HAP-1 (cell line): ENCODE measurements at regions not wholly inside any gene's neighbourhood (a gene's known extent, or its start where the extent isn't known, plus 50 kb on each side); places are given as distances from the start of the nearest gene placed in this dataset.

Experiments used
- DNase-seq, 2 experiments: peaks; one replicate each; pipeline ENCODE4 v3.0.0-alpha.2; 2016 to 2020; ENCODE audit warnings: low spot score in 2 of 2
- H3K27me3 ChIP-seq: fragments of 250-450 bp; sonication (Bioruptor Pico); 2 replicates; pipeline ENCODE4 v1.5.1; 2020; ENCODE audit warnings: low read depth, mild to moderate bottlenecking, moderate library complexity
- H3K36me3 ChIP-seq: fragments of 250-450 bp; sonication (Bioruptor Pico); replicated peaks from 2 replicates; pipeline ENCODE4 v1.5.1; 2020; ENCODE audit warnings: mild to moderate bottlenecking
- H3K4me1 ChIP-seq: fragments of 250-450 bp; sonication (Bioruptor Pico); 2 replicates; pipeline ENCODE4 v1.5.1; 2020; ENCODE audit warnings: mild to moderate bottlenecking
- H3K4me3 ChIP-seq: fragments of 250-450 bp; sonication (Bioruptor Pico); 2 replicates; pipeline ENCODE4 v1.5.1; 2020; ENCODE audit warnings: mild to moderate bottlenecking, moderate library complexity
- H3K9me3 ChIP-seq: fragments of 250-450 bp; sonication (Bioruptor Pico); 2 replicates; pipeline ENCODE4 v1.5.1; 2020; ENCODE audit warnings: mild to moderate bottlenecking, moderate library complexity
- in situ Hi-C: fragments of 300-500 bp; cut with MboI; formaldehyde crosslinking; loops from 3 replicates; pipeline ENCODE4 v1.14.3; 2020; ENCODE audit warnings: low sequenced_read_pairs, inconsistent platforms, mixed read lengths

DNA sequence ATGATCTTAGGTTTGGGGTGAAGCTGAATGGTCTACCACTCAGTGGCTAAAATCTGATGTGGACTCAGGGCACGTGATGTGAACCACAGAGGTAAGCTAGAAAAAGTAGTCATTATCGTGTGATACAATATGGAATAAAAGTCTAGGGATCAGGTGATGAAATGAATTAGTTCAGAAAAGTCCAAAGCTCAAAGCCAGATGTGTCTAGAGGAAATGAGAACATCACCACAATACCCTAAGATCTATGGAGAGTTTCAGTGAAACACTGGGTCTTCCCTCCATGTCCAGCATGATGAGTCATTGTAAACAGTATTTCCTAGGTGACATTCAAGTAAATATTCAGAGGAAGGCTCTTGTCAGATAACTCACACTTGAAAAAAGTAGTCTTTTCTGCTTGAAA lies 1257.4 kb upstream of the ZEB2 start:
- peaks cover 10% of the 10 kb centered on the region; the same call in 1 of the 2 replicates for H3K4me1 ChIP-seq
- no peak overlapping the region for H3K4me3 ChIP-seq
- H3K27me3 ChIP-seq = no peaks in the 10 kb centered on the region
- in situ Hi-C loops = no loop called here
- no peak for DNase-seq
- no peaks in the 10 kb centered on the region; the same call in none of the 2 replicates for H3K9me3 ChIP-seq
- no peaks in the 10 kb centered on the region for H3K36me3 ChIP-seq

DNA sequence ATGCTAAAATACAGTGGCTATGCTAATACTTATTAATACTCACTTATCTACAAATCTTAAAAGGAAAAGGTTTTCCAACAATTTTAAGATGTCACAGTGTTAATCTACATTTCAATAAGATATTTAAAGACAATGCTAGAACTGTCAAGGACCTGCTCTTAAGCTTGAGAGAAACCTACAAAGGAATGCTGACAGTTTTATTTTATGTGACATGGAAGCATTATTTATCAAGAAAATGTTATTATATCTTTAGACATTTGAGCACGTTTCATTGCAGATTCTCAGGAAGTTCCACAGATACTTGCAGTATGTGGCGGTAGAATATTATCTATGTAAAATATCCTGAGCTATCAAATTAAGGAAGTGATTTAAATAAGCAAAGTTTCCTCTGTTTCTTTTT lies 1255.7 kb upstream of the ZEB2 start:
- no peaks in the 10 kb centered on the region for H3K36me3 ChIP-seq

GRCh38 chr2:145771525-145771924 lies 1251.6 kb upstream of the ZEB2 start:
- Histone ChIP-seq H3K4me3 (no peak overlapping the region), H3K9me3 (no peaks in the 10 kb centered on the region), H3K4me1 (peaks cover 20% of the 10 kb centered on the region), H3K27me3 (no peaks in the 10 kb centered on the region), H3K36me3 (no peaks in the 10 kb centered on the region)
- in situ Hi-C loops = no loop called here
- no peak for DNase-seq

More for the DNA sequence above, 1255.7 kb upstream of the ZEB2 start:
- in situ Hi-C loops = no loop called here
- no peak overlapping the region for H3K4me3 ChIP-seq
- peaks cover 8% of the 10 kb centered on the region; the same call in 1 of the 2 replicates for H3K4me1 ChIP-seq
- no peaks in the 10 kb centered on the region; the same call in 1 of the 2 replicates for H3K9me3 ChIP-seq
- DNase-seq = peak in 1 of 2 experiments; percentile 29
- no peaks in the 10 kb centered on the region for H3K27me3 ChIP-seq

- H3K9me3 ChIP-seq = no peaks in the 10 kb centered on the region
- no peaks in the 10 kb centered on the region for H3K27me3 ChIP-seq
- in situ Hi-C loops = no loop called here
- peak; percentile 61 to 99 for DNase-seq
- H3K4me1 ChIP-seq = peaks cover 13% of the 10 kb centered on the region
- H3K36me3 ChIP-seq = no peaks in the 10 kb centered on the region
- no peak overlapping the region for H3K4me3 ChIP-seq
These were observed 1249.2 kb upstream of the ZEB2 start for GRCh38 chr2:145769011-145769716.

- in situ Hi-C loops = no loop called here
- H3K9me3 ChIP-seq = no peaks in the 10 kb centered on the region
- no peaks in the 10 kb centered on the region for H3K36me3 ChIP-seq
- no peak for DNase-seq
- H3K4me3 ChIP-seq = no peak overlapping the region
- no peaks in the 10 kb centered on the region for H3K27me3 ChIP-seq
- H3K4me1 ChIP-seq = peaks cover 13% of the 10 kb centered on the region
These were observed 1246.0 kb upstream of the ZEB2 start for GRCh38 chr2:145765874-145766273.

DNA sequence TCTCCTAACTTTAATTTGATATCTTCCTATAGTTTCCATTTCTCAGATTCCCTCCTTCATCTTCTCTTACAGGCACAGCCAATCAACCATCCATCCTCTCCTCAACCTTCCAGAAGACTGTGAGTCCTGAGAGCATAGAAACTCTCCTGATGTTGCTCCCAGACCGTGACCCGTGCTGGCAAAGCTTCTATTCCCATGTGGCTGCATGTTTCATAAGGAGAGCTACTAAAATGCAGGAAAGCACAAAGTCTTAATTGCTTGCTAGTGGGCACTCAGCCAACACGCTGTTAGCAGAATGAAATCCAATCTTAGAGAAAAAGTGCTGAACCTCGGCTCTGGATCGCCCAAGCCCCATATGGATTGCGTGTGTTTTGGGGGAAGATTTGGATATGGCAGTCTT lies 1244.7 kb upstream of the ZEB2 start:
- Histone ChIP-seq H3K4me3 (no peak overlapping the region), H3K9me3 (no peaks in the 10 kb centered on the region), H3K27me3 (no peaks in the 10 kb centered on the region), H3K4me1 (peaks cover 9% of the 10 kb centered on the region), H3K36me3 (no peaks in the 10 kb centered on the region)
- peak in 1 of 2 experiments; percentile 13 for DNase-seq
- in situ Hi-C loops = no loop called here

DNA sequence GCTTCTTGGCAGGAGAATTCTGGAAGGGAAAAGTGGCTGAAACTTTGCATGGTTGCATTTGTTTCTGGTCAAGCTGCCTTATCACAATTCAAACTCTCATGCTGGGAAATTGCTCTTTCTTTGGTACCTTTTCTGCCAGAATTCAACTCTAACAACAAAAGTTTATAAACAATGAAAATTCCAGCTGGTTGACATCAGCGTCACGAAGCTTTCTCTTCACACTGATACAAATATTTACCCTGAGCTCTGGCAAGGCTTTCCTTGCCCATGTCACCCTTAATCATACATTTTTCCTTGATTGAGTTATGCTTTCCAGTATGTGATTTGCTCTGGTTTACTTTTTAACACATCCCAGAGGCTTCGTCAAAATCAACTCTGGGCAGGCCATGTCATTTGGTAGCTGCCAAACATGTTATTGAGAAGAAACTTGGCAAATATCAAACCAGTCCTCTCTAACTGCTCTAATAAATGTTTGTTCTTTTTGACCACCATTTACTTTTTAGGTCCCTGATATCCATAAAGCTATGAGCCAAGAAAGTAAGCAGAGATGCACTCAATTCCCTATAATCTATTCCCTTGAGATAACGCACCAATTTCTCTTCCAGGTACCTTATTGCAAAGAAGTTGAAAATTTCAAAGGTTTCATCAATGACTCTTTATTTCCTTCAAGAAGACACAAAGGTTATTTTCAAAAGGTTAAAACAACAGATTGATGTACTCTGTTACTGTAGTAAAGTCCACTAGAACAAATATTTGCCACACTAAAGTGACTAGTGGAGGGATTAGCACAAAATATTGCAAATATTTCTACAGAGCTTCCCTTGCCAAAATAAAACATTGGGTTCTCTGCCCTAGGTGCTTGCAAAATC lies 1241.1 kb upstream of the ZEB2 start:
- no peaks in the 10 kb centered on the region for H3K9me3 ChIP-seq
- in situ Hi-C loops = no loop called here
- no peak for DNase-seq

GRCh38 chr2:145759228-145759915 lies 1239.5 kb upstream of the ZEB2 start:
- no peaks in the 10 kb centered on the region for H3K27me3 ChIP-seq
- no peak overlapping the region for H3K4me3 ChIP-seq
- no peak for DNase-seq
- no peaks in the 10 kb centered on the region for H3K4me1 ChIP-seq
- no peaks in the 10 kb centered on the region for H3K36me3 ChIP-seq
- H3K9me3 ChIP-seq = no peaks in the 10 kb centered on the region
- in situ Hi-C loops = no loop called here

More for the DNA sequence above, 1241.1 kb upstream of the ZEB2 start:
- Histone ChIP-seq H3K27me3 (no peaks in the 10 kb centered on the region), H3K36me3 (no peaks in the 10 kb centered on the region), H3K4me3 (no peak overlapping the region), H3K4me1 (no peaks in the 10 kb centered on the region)

DNA sequence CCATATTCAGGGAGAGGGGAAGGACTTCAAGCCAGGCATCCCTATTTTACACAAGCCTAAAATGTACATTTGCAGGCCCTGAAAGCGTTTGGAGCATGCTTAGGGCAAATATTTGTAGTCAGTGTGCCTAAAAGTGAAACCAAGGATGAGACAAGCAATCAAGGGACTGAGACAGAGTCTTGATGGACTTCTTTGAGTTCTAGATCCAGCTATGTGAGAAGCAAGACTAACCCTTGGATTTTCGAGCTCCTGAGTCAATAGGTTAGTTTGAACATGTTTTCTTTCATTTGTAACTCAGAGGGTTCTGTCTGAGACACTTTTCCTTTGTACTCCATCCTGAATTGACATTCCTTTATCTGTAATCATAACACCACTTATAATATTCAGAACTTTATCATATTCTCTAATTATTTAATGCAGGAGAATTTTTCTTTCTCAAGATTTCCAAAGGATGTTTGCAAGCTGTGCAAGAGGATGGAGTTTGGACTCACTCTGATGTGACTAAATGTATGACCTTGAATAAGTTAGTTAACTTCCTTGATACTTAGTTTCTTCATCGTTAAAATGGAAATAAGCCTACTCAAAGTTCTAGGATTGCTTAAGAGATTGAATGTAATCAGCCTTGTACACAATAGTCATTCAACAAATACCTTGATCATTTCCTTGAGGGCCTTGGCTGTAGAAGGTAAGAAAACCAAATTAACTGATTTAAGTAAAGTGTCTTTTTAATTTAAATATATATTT lies 1237.8 kb upstream of the ZEB2 start:
- in situ Hi-C loops = no loop called here
- DNase-seq = no peak
- no peaks in the 10 kb centered on the region for H3K36me3 ChIP-seq
- H3K4me1 ChIP-seq = no peaks in the 10 kb centered on the region; the same call in 1 of the 2 replicates
- H3K9me3 ChIP-seq = no peaks in the 10 kb centered on the region
- no peaks in the 10 kb centered on the region for H3K27me3 ChIP-seq
- H3K4me3 ChIP-seq = no peak overlapping the region

DNA sequence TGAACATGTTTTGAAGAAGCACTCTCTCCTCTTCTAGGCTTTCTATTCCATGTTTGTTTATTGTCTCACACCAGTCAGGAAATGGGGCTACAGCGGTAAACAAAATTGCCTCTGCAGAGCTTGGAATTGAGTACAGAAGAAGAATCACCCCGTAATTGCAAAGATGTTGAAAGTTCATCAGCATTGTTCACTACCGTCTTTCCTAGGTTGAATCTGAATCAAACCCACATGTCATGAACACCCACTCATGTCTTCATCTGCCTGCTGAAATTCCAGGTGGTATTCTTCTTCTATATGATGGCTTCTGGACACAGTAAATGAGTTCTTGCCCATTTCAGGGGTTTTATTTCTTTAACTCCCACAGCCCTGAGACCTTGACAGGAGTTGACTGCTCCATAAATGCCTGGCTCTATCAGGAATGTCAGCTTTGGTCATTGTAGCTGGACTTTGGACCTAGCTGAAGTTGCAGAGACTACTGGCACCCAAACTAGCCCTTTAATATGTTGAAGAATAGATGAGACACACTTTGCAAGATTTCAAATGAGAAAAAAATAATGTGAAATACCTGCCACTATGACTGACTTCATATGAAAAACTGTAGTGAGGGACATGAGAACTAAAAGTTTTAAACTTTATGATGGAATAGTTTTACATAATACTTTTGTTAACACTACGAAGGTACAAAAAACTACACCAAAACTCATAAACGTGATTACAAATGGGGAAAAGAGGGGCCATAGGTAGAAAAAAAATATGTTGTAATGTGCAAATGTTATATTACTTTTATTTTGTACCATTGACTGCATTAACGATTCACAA lies 1235.3 kb upstream of the ZEB2 start:
- Histone ChIP-seq H3K36me3 (no peaks in the 10 kb centered on the region), H3K4me3 (no peak overlapping the region), H3K4me1 (no peaks in the 10 kb centered on the region; the same call in 1 of the 2 replicates), H3K27me3 (no peaks in the 10 kb centered on the region), H3K9me3 (no peaks in the 10 kb centered on the region)
- in situ Hi-C loops = no loop called here
- no peak for DNase-seq

DNA sequence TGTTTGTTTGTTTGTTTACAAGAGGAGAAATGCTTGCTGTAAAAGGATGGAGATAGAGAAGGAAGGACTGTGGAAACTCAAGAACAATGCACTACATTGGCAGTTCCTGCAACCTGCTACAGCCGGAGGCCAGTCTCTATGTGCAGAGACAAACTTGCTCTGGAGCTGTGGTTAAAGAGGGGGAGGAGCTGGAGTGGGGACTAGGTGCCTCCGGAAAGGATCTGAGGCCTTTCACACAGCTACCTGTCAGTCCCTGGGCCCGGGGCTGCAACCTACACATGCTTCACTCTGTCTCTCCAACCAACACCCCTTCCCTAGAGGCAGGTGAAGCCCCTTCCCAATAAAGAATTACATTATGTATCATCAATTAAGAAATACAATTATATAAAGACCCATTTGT lies 1234.0 kb upstream of the ZEB2 start:
- Histone ChIP-seq H3K4me3 (no peak overlapping the region), H3K4me1 (no peaks in the 10 kb centered on the region; the same call in 1 of the 2 replicates), H3K27me3 (no peaks in the 10 kb centered on the region), H3K9me3 (no peaks in the 10 kb centered on the region), H3K36me3 (no peaks in the 10 kb centered on the region)
- no peak for DNase-seq
- in situ Hi-C loops = no loop called here

DNA sequence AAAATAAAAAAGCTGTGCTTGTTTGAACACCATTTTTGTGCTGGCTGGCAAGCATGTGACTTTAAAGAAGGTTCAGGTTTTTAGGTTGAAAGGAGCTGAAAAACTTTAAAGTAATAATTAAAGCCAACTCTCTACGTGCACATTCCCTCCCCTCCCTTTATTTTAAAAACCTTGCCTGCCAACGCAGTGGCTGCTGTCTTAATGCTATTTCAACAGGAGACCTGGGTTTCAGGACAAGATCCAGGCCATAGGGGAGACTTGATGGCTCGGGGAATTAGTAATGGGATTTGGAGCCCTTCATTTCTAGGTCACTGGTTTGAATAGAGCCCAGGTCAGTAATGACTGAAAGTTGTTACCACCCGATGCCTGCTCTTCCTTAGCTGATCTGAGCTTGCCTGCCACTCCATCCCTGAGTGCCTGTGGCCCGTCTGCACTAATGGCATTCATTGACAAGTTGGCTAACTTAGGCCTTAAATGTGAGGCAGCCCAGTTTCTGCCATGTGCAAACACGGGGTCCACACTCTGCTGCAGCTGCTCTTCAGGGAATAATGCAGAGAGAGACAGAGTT lies 1233.2 kb upstream of the ZEB2 start:
- Histone ChIP-seq H3K4me1 (no peaks in the 10 kb centered on the region; the same call in 1 of the 2 replicates), H3K27me3 (no peaks in the 10 kb centered on the region), H3K4me3 (no peak overlapping the region), H3K36me3 (no peaks in the 10 kb centered on the region), H3K9me3 (no peaks in the 10 kb centered on the region)
- DNase-seq = no peak
- in situ Hi-C loops = no loop called here
